Activated CD4-positive, alpha-beta T cell treated with anti-CD3 and anti-CD28 coated beads for 24 hours (primary cell): ENCODE measurements at regions not wholly inside any gene's neighbourhood (a gene's known extent, or its start where the extent isn't known, plus 50 kb on each side); places are given as distances from the start of the nearest gene placed in this dataset.

Experiments
- DNase-seq, 2 donors: peaks; one replicate each; pipeline ENCODE4 v3.0.0-alpha.2; 2020; ENCODE audit warnings: low read depth in 2 of 2

DNA sequence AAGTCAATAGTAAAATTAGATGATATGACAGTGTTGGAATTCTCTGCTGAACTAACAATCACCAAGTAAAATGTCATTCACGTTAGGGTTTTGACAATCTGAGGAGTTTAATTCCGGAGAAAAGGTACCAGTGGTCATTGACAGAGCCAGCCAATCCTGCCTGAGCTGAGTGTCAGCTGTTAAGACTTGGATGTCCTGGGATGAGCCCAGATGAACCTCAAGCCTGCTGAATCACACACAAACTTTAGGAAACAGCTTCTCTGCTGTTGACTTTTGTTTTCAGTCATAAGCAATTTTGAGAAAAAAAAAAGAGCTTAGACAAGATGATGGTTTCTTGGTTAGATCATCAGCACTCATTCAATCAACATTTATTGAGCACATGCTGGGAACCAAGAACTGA lies 600.0 kb upstream of the SLC39A10 start:
- no peak for DNase-seq

DNA sequence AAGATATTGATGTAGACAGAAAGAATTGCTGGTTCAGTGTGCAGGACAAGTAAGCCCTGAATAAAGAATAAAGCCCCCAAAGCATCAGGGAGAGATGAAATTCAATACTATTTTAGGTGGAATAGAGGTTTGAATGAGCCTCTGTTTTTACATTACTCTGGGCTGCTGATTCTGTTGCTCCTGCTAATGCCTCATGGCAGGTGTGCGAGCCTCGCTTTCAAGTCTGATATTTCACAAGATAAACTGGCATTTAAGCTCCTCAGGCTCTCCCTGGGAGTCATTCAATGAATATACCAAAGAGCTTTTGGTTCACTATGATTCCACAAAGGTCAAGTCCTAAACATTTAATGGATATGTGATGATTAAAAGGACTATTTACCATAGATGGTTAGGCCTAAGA lies 601.0 kb upstream of the SLC39A10 start:
- no peak for DNase-seq

DNA sequence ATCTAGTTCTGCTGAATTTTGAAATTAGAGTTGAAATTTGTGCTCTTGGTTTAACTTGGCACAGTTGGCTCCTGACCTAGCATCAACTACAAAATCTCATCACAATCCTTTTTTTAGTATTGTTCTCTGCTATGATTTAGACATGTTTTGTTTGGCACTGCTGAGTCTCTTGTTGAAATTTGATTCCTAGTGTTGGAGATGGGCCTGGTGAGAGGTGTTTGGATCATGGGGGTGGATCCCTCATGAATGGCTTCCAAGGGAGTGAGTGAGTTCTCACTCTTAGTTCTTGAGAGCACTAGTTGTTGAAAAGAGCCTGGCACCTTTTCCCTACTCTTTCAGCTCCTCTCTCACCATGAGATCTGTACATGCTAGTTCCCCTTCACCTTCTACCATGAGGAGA lies 605.6 kb upstream of the SLC39A10 start:
- DNase-seq, result no peak

DNA sequence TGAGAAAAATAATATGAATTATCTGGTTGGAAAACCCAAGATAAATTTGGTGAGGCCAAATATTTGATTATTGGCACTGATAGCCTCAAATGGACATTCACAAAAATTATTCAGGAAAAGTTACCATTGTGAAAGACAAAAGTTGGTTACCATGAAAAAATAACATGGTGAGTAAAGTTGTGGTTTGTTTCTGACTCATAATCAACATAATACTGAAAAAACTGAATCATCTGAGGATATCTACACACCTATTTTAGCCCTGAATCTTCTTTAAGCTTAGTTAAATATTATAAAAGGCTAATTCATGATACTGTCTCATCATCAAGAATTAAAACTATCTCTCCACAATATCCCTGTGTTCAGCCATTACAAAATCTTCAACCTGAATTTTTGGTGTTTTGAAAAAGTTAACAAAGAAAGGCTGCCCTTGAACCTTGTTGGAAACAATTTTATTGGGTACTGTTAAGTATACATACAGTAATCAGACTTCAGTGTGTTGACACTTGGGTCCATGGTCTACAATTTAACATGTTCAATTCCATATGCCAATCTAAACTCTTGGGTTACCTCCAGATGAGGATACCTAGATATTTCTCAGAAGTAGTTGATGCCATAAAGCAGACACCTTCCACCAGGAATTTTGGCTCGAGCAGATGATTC lies 607.5 kb upstream of the SLC39A10 start:
- DNase-seq, result no peak

DNA sequence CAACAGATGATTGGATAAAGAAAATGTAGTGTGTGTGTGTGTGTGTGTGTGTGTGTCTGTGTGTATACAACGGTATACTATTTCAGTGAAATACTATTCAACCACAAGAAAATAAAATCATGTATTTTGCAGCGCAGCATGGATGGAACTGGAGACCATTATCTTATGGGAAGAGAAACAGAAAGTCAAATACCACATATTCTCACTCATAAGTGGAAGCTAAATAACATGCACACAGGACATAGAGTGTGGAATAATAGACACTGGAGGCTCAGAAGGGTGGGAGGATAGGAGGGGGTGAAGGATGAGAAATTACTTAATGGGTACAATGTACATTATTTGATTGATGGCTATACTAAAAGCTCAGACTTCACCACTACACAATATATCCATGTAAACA lies 609.1 kb upstream of the SLC39A10 start:
- DNase-seq, result no peak

DNA sequence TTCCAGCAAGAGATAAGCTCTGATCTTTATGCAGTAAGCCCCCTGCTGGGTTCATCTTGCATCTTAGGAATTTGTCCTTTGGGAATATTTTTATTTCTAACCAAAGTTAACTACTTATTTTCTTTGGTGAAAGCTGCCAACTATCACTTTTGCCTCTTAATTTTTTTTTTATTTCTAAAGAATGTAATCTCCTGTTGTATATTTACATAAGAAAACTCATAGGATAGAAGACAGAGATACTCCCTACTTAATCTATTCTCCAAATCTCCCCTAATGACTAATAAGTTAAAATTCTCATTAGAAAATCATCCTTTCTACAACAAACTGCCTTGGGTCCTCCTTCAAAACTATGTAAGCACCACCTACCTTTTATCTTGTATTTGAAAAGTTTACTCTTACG lies 612.2 kb upstream of the SLC39A10 start:
- DNase-seq, result no peak

DNA sequence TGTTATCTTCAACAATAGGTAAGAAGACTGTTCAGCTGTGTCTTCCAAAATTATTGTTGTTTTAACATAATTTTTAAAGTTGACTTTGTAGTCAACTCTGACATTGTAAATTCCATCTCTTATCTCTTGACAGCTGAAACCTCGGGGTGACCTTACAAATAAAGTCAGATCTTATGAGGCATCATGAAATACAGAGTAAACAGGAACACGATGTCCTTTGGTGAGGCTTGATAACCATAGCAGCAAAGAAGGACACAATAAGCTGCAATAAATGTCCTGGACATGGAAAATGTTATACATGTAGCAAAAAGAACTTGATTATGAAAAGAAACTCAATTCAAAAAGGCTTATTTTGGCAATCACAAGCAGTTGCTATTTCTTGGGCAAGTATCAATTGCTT lies 618.9 kb upstream of the SLC39A10 start:
- no peak for DNase-seq

DNA sequence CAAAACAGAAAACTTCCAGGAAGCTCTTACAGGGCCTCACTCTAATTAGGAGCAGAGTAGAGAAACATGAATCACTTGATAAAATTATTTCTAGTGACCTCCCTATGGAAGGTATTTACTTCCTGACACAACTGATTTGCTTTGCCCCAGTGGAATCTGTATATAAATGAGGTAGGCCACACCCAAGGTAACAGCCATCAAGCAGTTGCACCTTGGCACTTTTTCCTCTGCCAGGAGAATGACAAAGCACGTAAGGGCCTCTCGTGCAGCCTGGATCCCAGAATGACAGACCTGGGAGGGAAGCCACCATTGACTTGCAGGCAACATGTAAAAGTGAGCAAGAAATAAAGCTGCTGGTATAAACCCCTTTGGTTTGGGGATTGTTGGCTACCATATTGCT lies 620.0 kb upstream of the SLC39A10 start:
- DNase-seq, result no peak

DNA sequence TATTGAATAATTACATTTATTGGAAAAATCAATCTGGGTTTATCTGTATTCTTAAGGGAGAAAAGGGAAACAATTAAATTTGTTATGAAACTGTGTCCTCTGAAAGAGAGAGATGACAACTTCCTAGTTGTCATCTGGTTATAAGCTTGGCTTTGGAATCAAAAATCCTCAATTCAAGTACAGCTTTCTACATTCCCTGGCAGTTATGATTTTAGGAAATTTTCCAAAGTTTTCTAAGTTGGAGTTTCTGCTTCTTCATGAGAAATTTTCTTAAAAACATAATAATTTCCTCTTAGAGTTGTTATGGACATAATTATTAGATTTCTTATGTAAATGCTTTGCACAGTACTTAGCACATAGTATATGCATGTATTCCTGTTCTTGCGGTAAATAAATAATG lies 625.6 kb upstream of the SLC39A10 start:
- no peak for DNase-seq

DNA sequence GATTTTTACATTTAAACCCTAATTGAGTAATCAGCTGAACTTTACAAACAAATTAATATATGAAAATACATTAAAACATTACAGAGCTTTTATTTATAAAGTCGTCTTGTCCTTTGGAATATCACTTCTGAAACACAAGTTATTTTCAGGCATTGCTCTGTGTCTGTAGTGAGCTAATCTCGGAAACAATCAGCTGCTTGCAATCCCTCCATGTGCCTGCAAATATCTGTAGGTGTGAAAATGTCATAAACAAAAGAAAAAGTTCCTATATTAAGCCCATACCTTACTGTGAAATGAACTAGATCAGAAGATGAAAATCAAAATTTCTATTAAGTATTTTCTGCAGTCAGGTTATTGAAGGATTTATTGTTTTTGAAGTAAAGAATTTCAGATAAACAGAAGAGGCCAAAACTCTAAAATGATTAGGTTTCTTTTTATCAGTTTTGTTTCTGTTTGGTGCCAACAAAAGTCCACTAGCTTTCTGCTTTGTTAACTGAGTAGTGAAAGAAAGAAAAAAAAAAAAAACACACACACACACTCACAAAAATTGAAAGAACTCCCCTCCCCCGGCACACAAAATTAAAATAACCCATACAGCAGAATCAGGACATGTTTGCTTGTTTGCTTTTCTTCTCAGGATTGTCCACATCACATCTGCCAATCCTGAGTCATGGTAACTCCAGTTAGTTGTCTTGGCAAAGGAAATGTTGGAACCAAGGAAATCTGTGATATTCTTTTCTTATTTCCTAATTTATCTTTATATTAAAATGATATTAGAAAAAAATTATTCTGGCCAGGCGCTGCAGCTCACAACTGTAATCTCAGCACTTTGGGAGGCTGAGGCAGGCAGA lies 627.0 kb upstream of the SLC39A10 start:
- no peak for DNase-seq

DNA sequence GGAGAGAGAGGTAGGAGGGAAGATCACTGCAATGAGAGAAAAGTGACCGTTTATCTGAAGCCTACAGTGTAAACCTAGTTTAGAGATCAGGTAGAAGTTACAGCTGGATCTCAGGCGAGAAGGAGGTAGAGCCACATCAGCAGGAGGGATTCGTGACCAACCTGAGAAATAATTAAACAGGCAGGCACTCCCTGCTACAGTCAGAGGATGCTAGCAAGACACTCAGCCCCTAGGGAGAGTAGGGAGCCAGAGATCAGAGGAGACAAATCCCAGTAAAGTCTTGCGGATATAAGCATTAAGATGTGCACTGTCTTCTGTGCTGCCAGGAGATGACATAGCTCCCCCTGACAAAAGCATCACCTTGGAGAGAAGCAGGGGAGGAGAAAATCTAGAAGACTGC lies 629.1 kb upstream of the SLC39A10 start:
- DNase-seq, result no peak

DNA sequence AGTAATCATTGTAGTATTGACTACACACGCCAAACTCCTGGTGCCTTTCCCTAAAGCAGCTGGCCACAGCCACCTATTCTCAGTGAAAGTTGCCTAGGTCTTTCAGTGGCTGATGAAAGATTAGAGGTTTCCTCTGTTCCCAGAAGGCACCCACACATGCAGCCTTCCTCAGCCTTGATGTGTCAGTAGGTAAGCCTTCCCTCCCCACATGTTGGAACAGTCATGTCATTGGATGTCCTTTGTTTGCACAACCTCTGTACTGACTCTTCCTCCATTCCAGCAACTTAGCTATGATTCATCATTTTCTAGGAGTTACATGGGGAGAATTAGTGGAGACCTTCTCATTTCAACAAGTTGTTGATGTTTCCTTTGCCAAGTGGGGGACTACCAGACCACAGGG lies 630.8 kb upstream of the SLC39A10 start:
- DNase-seq, result no peak

DNA sequence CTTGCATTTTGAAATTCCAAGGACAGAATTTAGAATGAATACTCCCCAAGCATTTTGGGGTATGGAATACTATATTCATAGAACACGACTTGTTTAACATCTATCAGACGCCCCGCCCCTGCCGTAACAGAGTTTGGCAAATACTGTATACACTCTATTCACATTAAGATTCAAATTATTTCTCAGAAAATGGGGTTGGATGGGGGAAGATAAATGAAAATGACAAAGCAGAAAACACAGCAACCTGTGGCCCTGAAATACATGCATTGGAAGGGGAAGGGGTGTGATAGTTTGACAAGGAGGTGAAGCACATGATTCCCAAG lies 634.6 kb upstream of the SLC39A10 start:
- no peak for DNase-seq

DNA sequence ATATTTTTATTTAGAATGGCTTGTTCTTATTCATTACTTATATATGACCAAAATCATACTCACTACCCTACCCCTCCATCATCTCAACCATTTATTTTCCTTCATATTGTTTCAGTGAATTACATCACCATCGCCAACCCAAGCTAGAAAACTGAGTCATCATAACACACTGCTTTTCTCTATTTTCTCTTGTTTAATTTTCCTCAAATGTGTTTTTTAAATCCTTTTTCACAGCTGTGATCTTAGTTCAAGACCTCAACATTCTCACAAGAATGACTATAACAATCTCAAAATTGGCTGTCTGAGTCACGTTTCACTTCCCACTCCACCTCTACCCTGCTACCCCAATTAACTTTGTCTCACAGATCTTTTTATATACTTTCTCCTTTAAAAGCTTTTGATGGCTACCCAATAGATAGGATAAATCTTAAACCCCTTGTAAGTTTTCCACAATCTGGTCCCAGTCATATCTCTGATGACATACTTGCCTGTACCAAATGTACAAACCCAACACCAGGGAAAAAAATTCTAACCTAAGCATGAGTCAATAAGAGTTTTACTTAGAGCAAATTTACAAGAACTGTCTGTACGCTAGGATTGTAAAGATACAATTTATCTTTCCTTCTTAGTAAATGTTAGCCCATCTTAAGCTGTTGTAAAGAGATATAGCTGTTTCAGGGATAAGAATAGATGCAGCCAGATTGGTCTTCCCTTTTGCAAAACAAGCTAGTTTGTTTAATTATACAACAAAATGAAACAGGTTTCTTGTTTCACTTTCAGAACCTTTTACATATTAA lies 635.1 kb upstream of the SLC39A10 start:
- DNase-seq, result no peak

DNA sequence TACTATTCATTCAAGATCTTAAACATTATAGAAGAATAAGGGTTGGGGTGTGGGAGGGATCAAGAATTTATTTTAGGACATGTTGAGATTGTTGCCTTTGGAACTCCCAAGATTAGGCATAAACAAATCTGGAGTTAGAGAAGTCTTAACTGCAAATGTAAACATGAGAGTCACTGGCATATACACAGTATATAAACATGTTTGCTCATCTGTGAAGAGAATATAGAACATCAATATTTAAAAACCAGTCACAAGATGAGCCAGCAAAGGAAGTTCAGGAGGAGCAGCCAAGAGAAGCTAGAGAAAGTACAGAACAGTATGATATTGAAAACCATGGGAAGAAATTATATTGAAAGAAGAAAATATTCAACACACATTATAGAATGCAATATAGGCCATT lies 638.6 kb upstream of the SLC39A10 start:
- no peak for DNase-seq

DNA sequence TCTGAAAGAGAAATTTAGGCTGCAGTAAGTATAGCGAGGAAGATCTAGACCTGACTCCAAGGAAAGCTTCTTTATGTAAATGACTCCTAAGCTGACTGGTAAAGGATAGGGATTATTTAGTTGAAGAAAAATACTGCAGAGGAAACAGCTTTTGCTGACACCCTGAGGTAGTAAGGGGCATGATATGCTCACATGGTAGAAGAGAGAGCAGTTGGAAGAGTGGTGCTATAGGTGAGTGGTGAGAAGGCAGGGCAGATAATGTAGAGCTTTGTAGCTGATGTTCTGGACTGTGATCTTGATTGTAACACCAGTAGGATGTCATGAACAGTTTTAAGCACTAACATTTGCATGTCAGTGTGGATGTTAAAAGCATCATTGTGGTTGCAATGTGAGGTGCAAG lies 639.1 kb upstream of the SLC39A10 start:
- DNase-seq, result no peak

DNA sequence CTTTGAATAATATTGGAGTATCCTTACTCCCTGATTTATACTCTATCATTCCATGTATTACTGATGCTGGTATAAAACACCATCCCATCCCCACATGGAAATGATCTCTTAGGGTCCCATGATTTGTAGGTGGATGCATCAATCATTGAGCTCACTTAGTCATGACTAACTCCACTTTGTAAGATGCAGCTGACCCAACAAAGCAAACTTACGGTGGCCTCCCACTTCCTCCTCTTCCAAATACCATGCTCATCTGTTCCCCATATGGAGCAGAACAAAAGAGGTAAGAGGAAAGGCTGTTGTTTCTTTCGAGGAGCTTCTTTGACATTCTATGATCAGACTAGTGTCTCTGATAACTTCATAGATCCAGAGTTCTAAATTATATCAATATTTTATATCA lies 640.2 kb upstream of the SLC39A10 start:
- no peak for DNase-seq

DNA sequence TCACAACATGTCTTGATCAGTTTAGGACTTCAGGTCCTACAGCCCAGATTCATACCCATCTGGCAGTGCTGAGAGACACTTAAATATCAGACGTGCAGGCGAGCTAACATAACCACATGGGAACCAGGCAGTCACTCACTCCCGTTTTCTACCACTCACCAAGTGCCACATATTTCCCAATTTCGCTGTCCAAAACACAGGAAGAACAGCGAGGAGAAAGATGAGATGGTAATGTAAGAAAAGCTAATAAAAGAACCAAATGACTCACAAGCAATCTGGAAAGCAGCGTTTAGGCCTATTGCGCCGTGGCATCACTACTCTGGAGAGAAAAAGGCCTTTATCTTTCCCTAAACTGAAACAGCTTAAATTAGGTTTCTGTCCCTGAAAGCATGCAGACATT lies 647.8 kb upstream of the SLC39A10 start:
- no peak for DNase-seq

DNA sequence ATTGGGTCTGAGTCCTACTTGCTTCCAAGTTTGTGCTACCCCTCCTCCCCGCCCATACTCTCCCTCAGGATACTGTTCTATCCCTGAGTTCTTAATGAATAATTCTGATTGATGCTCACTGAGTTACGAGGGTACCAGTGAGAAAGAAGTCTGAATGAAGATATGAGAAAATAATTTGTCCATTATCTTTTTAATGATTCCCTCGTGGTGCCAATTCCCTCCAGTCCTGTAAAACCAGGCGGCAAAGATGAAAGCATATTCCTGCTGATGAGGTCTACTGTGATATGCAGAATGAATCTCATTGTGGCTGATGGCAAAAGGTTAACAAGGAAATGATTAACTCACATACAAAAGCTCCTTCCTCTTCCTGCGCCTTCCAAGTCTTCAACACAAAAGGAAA lies 650.2 kb upstream of the SLC39A10 start:
- DNase-seq, result no peak

DNA sequence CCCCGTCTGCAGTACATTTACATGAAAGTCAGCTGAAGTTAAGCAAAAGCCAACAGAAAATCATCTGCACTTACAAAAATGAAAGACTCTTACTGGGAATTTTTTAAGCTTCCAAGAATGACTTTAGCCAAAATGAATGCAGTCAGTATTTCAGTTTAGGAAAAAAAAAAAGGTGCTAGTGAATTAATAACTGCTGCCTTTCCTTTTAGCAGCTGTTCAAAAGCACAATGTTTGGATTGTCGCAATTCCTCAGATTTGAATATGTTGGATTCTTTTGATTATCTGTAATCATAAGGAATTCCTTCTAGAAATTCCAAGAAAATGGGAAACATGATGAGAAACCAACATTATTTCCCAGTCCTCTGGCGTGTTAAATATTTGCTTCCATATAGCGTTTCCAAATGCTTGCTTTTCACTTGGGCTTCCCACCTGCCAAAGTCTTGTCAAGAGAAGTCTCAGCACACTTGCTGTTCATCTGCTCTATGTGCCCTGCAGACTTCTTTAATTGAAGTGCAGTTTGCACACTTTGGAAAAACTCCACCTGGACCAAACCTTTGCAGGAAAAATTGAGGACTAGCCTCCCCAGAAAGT lies 653.0 kb upstream of the SLC39A10 start:
- DNase-seq, result no peak

DNA sequence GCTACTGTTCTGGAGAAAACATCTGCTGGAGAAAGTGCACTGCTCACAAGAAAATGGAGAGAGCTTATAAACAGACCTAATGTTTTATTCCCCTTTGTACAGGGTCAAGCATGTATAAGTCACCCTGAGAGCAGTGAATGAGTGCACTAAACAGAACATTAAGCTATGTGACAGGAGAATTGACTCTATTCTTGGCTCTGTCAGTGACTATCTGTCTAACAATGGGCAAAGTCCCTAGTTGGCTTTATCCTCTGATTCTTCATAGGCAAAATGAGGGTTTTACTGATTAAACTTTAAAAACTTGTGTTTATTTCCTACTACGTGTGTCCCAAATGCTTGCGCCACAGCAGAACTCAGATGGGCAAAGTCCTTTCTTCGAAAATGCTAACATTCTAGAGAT lies 655.1 kb upstream of the SLC39A10 start:
- DNase-seq, result no peak

DNA sequence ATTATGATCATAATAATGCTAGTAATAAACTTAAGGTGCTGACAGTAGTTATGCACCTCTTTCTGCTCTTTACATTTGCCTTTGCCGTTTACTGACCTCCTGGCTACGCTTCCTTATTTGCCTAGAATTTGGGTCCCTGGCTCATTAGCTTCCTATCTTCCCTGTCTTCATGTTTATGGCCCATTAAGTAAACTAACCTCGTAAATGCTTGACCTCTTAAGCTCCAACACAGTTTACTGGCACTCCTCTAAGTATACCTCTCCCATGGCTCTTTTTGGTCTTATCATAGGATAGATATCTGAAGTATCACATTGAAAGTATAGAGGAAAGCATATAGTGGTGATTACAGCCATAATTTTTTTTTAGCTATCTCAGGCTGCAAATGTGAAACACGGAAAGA lies 657.3 kb upstream of the SLC39A10 start:
- no peak for DNase-seq

DNA sequence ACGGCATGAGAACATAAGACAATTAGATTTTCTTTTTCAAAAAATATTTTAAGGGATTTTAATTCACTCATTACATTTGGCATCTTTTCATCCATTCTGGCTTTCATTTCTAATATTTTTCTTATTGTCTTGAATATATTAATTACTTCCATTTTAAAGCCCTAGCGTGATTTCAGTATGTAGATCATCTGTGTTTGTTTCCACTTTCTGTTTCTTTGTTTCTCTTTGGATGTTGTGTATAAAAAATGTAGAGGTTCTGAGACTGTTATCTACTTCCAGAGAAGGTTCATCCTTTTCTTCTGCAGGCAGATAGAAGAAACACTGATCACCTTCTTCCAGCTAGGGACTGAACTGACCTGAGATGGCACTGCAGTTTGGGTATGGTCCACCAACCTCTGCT lies 664.4 kb upstream of the SLC39A10 start:
- DNase-seq, result no peak
